ENCODE measurements at regions not wholly inside any gene's neighbourhood (a gene's known extent, or its start where the extent isn't known, plus 50 kb on each side); places are given as distances from the start of the nearest gene placed in this dataset.

DNA sequence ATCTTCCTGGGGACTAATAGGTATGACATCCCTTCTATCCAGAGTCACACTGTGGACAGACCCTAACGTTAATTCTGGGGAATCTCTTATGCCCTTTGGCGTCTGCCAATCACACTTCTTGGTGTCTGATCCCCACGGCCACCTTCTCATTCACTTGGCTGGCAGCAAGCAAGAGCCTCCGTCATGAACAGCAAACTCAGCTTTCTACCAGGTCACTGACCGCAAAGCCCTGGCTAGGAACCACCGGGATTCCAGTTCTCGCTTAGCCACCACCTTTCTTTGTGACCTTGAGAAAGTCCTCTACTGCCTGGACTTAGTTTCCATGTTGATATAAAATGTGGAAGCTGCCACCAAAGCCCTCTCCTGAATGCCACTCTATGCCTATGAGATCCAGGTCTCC, 67.7 kb upstream of the FCN1 start:
- H3K4me3 ChIP-seq (ENCODE audit: control insufficient read depth, low read depth, low read length), result no peak overlapping the region
- DNase-seq (ENCODE audit: low read depth), result no peak
- TF ChIP-seq, protein P1, sequence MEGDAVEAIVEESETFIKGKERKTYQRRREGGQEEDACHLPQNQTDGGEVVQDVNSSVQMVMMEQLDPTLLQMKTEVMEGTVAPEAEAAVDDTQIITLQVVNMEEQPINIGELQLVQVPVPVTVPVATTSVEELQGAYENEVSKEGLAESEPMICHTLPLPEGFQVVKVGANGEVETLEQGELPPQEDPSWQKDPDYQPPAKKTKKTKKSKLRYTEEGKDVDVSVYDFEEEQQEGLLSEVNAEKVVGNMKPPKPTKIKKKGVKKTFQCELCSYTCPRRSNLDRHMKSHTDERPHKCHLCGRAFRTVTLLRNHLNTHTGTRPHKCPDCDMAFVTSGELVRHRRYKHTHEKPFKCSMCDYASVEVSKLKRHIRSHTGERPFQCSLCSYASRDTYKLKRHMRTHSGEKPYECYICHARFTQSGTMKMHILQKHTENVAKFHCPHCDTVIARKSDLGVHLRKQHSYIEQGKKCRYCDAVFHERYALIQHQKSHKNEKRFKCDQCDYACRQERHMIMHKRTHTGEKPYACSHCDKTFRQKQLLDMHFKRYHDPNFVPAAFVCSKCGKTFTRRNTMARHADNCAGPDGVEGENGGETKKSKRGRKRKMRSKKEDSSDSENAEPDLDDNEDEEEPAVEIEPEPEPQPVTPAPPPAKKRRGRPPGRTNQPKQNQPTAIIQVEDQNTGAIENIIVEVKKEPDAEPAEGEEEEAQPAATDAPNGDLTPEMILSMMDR (conservative IDR thresholded peaks at IDR 0.05; ENCODE audit: control insufficient read depth, insufficient read depth, low read depth, low read length), result no peak

DNA sequence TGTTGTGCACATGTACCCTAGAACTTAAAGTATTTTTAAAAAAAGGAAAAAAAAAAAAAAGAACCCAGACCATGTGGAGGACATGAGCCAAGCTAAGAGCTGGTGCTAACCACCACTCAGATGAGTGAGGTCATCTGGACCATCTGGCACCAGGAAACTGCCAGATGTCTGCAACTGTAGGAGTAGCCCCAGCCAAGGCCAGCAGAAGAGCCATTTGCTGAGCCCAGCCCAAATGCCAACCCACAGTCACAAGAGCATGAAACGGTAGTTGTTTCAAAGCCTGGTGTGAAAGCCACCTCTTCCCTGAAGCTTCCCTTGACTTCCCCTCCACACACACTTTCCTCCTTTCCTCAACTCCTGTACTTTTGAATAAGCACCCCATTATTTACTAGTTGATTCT, 69.2 kb upstream of the FCN1 start:
- TF ChIP-seq, protein P1 (conservative IDR thresholded peaks at IDR 0.05; ENCODE audit: control insufficient read depth, insufficient read depth, low read depth, low read length), result no peak
- H3K4me3 ChIP-seq (ENCODE audit: control insufficient read depth, low read depth, low read length), result no peak overlapping the region
- no peak for DNase-seq (ENCODE audit: low read depth)

DNA sequence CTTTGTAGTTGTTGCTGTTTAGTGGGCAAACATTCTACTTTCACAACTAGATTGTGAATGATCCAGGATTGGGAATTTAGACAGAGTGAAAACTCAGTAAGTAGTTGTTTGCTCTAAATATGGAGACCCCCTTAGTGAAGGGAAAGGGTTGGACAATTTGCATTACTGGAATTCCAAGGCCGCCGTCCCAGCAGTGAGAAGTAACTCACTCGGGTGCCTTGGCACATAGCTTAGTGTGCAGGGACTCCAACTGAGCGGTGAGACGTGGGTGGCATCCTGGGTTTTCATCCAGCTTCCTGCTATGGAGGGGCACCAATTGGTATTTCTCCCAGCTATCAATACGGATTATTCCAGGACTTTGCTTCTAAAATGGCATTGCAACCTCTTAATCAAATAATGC, 69.7 kb upstream of the FCN1 start:
- no peak for DNase-seq (ENCODE audit: low read depth)
- no peak overlapping the region for H3K4me3 ChIP-seq (ENCODE audit: control insufficient read depth, low read depth, low read length)
- TF ChIP-seq, protein P1 (conservative IDR thresholded peaks at IDR 0.05; ENCODE audit: control insufficient read depth, insufficient read depth, low read depth, low read length), result no peak

DNA sequence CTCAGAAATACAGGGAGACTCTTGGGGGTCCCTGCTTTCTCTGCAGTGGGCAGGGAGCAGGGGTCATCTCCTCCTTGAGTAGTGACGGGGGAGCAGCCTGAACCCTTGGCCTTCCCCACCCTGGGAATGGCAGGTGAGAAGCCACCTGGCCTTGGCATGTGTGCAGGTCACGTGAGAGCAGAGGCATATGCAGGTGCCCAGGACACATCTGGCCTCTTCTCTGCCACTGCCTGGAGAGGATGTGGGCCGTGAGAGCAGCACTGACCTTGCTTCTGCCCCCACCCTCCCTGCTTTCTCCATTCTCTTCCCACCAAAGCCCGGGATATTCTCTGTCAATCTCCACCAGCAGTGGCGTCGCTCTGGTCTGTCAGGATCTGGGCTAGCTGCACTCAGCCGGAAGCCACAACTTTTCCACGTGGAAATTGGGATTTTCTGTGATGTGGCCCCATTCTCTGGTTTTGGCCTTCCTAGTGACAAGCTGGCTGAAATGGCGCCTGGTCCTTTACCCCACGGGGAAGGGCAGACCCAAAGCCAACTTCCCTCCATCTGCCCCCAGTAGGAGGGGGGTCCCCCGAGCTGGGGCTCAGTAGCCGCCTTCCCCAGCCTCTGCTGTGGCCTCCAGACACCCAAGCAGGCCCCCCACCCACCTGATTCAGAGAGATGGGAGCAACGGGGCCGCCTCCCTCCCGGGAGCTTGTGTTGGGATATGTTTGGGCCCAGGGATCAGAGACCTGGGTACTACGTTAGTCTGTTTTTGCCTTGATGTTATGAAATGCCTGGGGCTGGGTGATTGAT, 70.4 kb upstream of the FCN1 start:
- TF ChIP-seq, protein P1 (conservative IDR thresholded peaks at IDR 0.05; ENCODE audit: control insufficient read depth, insufficient read depth, low read depth, low read length), result no peak
- DNase-seq (ENCODE audit: low read depth), result no peak
- H3K4me3 ChIP-seq (ENCODE audit: control insufficient read depth, low read depth, low read length), result no peak overlapping the region

DNA sequence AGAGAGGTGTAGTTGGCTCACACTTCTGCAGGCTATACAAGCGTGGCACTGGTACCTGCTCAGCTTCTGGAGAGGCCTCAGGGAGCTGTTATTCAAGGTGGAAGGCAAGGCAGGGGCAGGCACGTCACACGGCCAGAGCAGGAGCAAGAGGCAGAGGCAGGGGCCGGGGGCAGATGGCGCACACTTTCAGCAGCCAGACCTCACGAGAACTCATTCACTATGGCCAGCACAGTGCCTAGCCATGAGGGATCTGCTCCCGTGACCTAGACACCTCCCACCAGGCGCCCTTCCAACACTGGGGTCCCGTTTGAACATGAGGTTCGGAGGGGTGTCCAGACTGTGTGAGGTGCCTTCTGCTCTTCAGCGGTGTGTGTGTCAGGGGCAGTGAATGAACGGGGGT, 71.0 kb upstream of the FCN1 start:
- TF ChIP-seq, protein P1 (conservative IDR thresholded peaks at IDR 0.05; ENCODE audit: control insufficient read depth, insufficient read depth, low read depth, low read length), result no peak
- H3K4me3 ChIP-seq (ENCODE audit: control insufficient read depth, low read depth, low read length), result no peak overlapping the region
- DNase-seq (ENCODE audit: low read depth), result no peak

DNA sequence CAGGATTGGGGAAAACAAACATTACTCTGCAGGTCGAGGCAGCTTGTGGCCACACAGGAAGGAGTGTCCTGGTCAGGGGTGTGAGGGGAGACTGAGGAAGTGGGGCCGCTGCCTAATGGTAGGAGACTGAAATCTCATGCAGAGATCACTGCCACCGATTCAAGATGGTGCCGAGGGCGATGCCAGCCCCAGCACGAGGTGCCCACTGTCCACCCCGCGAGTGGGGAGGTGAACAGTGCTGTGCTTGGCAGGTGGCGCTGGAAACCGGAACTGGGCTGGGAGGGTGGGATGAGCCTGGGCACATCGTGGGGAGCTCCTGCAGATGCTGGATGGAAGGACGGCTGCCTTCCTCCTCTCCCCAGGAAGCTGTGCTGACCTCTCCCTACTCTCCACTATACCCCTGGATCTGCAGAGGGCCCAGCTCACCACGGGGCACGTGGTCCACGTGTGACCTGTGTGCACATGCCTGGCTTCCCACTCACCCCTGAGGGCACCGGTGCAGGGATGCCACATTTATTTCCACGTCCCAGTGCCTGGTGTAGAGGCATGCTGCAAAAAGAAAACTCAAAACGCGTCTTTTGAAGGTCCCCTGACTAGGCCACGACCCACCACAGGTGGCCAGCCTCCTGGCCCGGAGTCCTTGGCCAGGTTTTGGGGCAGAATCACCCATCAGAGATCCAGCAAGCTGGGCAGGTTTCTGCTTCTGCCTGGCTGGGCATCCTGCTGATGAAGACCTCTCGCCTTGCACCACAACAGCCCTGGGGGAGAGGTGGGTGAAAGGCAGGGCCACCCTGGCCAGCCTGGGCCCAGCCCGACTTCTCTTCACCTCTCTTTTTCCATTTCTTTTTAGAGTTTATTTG, 71.7 kb upstream of the FCN1 start:
- TF ChIP-seq, protein P1 (conservative IDR thresholded peaks at IDR 0.05; ENCODE audit: control insufficient read depth, insufficient read depth, low read depth, low read length), result no peak
- no peak for DNase-seq (ENCODE audit: low read depth)
- no peak overlapping the region for H3K4me3 ChIP-seq (ENCODE audit: control insufficient read depth, low read depth, low read length)

Measured in fibroblast of mammary gland (primary cell).